ENCODE measurements at regions not wholly inside any gene's neighbourhood (a gene's known extent, or its start where the extent isn't known, plus 50 kb on each side); places are given as distances from the start of the nearest gene placed in this dataset.
"Not testable (repeated sequence)": the region's sequence is repeated elsewhere in the genome, so short reads cannot be mapped to it uniquely, and the experiment has no call there.

GRCh38 chr7:22066522-22066921, 120.8 kb upstream of the CDCA7L start:
- no peak for DNase-seq

- DNase-seq, result no peak
Observed at GRCh38 chr7:22064816-22065215, 119.1 kb upstream of the CDCA7L start.

- DNase-seq, result no peak
Observed at GRCh38 chr7:22061775-22062174, 116.1 kb upstream of the CDCA7L start.

GRCh38 chr7:22060863-22061262, 115.2 kb upstream of the CDCA7L start:
- DNase-seq, result no peak

GRCh38 chr7:22060197-22060596, 114.5 kb upstream of the CDCA7L start:
- DNase-seq, result no peak

- DNase-seq, result no peak
Observed at GRCh38 chr7:22055226-22055625, 109.5 kb upstream of the CDCA7L start.

GRCh38 chr7:22052674-22053365, 107.1 kb upstream of the CDCA7L start:
- DNase-seq, result no peak

- DNase-seq, result no peak
Observed at GRCh38 chr7:22051886-22052673, 106.4 kb upstream of the CDCA7L start.

GRCh38 chr7:22049766-22050500, 104.2 kb upstream of the CDCA7L start:
- DNase-seq, result no peak

GRCh38 chr7:22043367-22043766, 97.7 kb upstream of the CDCA7L start:
- DNase-seq, result no peak

GRCh38 chr7:22040923-22041595, 95.4 kb upstream of the CDCA7L start:
- no peak for DNase-seq

GRCh38 chr7:22039670-22040069, 94.0 kb upstream of the CDCA7L start:
- DNase-seq, result no peak

- not testable (repeated sequence) for DNase-seq
Observed at GRCh38 chr7:22032356-22032755, 86.7 kb upstream of the CDCA7L start.

GRCh38 chr7:22028656-22029055, 83.0 kb upstream of the CDCA7L start:
- DNase-seq, result not testable (repeated sequence)

GRCh38 chr7:22027475-22027874, 81.8 kb upstream of the CDCA7L start:
- DNase-seq, result no peak

GRCh38 chr7:22025983-22026382, 80.3 kb upstream of the CDCA7L start:
- no peak for DNase-seq

GRCh38 chr7:22025075-22025474, 79.4 kb upstream of the CDCA7L start:
- DNase-seq, result no peak

- DNase-seq, result no peak
Observed at GRCh38 chr7:22019931-22020330, 74.2 kb upstream of the CDCA7L start.

- peak; percentile 63 for DNase-seq
Observed at GRCh38 chr7:22016507-22016906, 70.8 kb upstream of the CDCA7L start.

GRCh38 chr7:22013711-22014110, 68.0 kb upstream of the CDCA7L start:
- DNase-seq, result no peak

- DNase-seq, result no peak
Observed at GRCh38 chr7:22008683-22009082, 63.0 kb upstream of the CDCA7L start.

GRCh38 chr7:22008087-22008486, 62.4 kb upstream of the CDCA7L start:
- no peak for DNase-seq

GRCh38 chr7:22005151-22005550, 59.5 kb upstream of the CDCA7L start:
- no peak for DNase-seq

All from NCI-H2171 treated with DMSO at 0.1 percent for 48 hours (cell line).